Trophoblast cell (in vitro differentiated cells and primary cell): ENCODE measurements at regions not wholly inside any gene's neighbourhood (a gene's known extent, or its start where the extent isn't known, plus 50 kb on each side); places are given as distances from the start of the nearest gene placed in this dataset.
A peak's percentile ranks its signal among the peaks of the same experiment; 100 is the strongest.
"Not testable (repeated sequence)": the region's sequence is repeated elsewhere in the genome, so short reads cannot be mapped to it uniquely, and the experiment has no call there.

ENCODE experiments used
- DNase-seq, 2 donors: peaks; one replicate each; pipeline ENCODE4 v3.0.0-alpha.2; 2016
- H2AFZ ChIP-seq: 2 replicates; pipeline ENCODE4 v1.6.1; 2013; ENCODE audit warnings: low read length, moderate library complexity, mild to moderate bottlenecking; ENCODE audit not compliant: insufficient read depth, poor library complexity
- H2AK5ac ChIP-seq: 2 replicates; pipeline ENCODE4 v1.6.1; 2013; ENCODE audit warnings: mild to moderate bottlenecking, low read length
- H2BK120ac ChIP-seq: 2 replicates; pipeline ENCODE4 v1.6.1; 2013; ENCODE audit warnings: low read length, mild to moderate bottlenecking, moderate library complexity; ENCODE audit not compliant: insufficient read depth, poor library complexity
- H2BK12ac ChIP-seq: 2 replicates; pipeline ENCODE4 v1.6.1; 2013; ENCODE audit warnings: mild to moderate bottlenecking, low read length, moderate library complexity
- H2BK5ac ChIP-seq: 2 replicates; pipeline ENCODE4 v1.6.1; 2013; ENCODE audit warnings: low read length, low read depth, moderate library complexity, mild to moderate bottlenecking; ENCODE audit not compliant: poor library complexity
- H3K14ac ChIP-seq: 2 replicates; pipeline ENCODE4 v1.6.1; 2013; ENCODE audit warnings: mild to moderate bottlenecking, low read length
- H3K18ac ChIP-seq: 2 replicates; pipeline ENCODE4 v1.6.1; 2013; ENCODE audit warnings: mild to moderate bottlenecking, low read length
- H3K23ac ChIP-seq: 2 replicates; pipeline ENCODE4 v1.6.1; 2013; ENCODE audit warnings: low read length
- H3K27ac ChIP-seq: 2 replicates; pipeline ENCODE4 v1.5.1; 2013; ENCODE audit warnings: low read depth, mild to moderate bottlenecking, inconsistent platforms, low read length, moderate library complexity
- H3K27me3 ChIP-seq: 2 replicates; pipeline ENCODE4 v1.6.1; 2013; ENCODE audit warnings: inconsistent platforms, mild to moderate bottlenecking, low read length, moderate library complexity; ENCODE audit not compliant: insufficient read depth
- H3K36me3 ChIP-seq, 2 experiments: 1 replicate in 1 of 2; 2 replicates in 1 of 2; pipeline ENCODE4 v1.6.1; 2013; ENCODE audit warnings: low read length in 2 of 2, mild to moderate bottlenecking in 2 of 2, moderate library complexity in 1 of 2; ENCODE audit not compliant: insufficient read depth in 2 of 2, control insufficient read depth in 1 of 2
- H3K4ac ChIP-seq: 2 replicates; pipeline ENCODE4 v1.6.1; 2013; ENCODE audit warnings: low read depth, mild to moderate bottlenecking, low read length, moderate library complexity
- H3K4me1 ChIP-seq, 2 experiments: 1 replicate in 1 of 2; 2 replicates in 1 of 2; pipeline ENCODE4 v1.6.1; 2013; ENCODE audit warnings: low read length in 2 of 2, mild to moderate bottlenecking in 2 of 2, moderate library complexity in 1 of 2; ENCODE audit not compliant: insufficient read depth in 2 of 2, control insufficient read depth in 1 of 2
- H3K4me2 ChIP-seq: 2 replicates; pipeline ENCODE4 v1.6.1; 2013; ENCODE audit warnings: inconsistent platforms, mild to moderate bottlenecking, low read length, moderate library complexity
- H3K4me3 ChIP-seq: 2 replicates; pipeline ENCODE4 v1.5.1; 2013; ENCODE audit warnings: mild to moderate bottlenecking, low read depth, low read length, inconsistent platforms
- H3K79me1 ChIP-seq: one replicate; pipeline ENCODE4 v1.6.1; 2013; ENCODE audit warnings: low read length
- H3K79me2 ChIP-seq: 2 replicates; pipeline ENCODE4 v1.6.1; 2013; ENCODE audit warnings: low read length, mild to moderate bottlenecking; ENCODE audit not compliant: control insufficient read depth, insufficient read depth, poor library complexity
- H3K9ac ChIP-seq: 2 replicates; pipeline ENCODE4 v1.6.1; 2013; ENCODE audit warnings: mild to moderate bottlenecking, low read length
- H3K9me3 ChIP-seq: 2 replicates; pipeline ENCODE4 v1.6.1; 2013; ENCODE audit warnings: low read depth, mild to moderate bottlenecking, control low read depth, inconsistent platforms, low read length; ENCODE audit not compliant: insufficient read depth
- H4K12ac ChIP-seq: 2 replicates; pipeline ENCODE4 v1.6.1; 2013; ENCODE audit warnings: low read depth, mild to moderate bottlenecking, low read length, moderate library complexity
- H4K8ac ChIP-seq: 2 replicates; pipeline ENCODE4 v1.6.1; 2013; ENCODE audit warnings: low read depth, mild to moderate bottlenecking, low read length, moderate library complexity
- H4K91ac ChIP-seq: one replicate; pipeline ENCODE4 v1.6.1; 2013; ENCODE audit warnings: low read depth, mild to moderate bottlenecking, low read length, moderate library complexity
- WGBS: extraction: QIAGEN DNeasy Blood & Tissue Kit; methylation state at CpG from one replicate; pipeline ENCODE4 v1.1.7; 2013; ENCODE audit warnings: missing lambda C conversion rate; ENCODE audit not compliant: insufficient read length, insufficient coverage; ENCODE audit errors: extremely low coverage; 5-methylcytosine and 5-hydroxymethylcytosine counted together

DNA sequence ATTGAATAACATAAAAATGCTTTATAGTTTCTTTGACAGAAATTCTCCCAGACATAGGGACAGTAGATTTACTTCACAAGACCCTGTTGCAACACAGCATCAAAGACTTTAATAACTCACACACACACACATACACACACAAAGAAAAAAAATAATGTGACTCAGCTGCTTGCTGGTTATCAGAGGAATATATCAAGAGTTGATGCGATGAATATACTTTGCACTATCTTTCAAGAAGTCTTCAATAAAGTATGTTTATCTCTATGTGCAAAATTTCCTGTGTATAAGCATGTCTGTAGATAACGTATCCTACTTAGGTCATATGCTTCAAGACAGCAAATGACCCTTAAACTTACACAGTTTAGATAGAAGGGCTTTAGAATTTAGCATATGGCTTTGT, 243.1 kb downstream of the ARL4A start:
- Histone ChIP-seq H3K4me2 (no peak overlapping the region), H3K4me1 (no peaks in the 10 kb centered on the region), H4K8ac (no peak overlapping the region), H2BK5ac (no peak overlapping the region), H4K91ac (no peak overlapping the region), H2AK5ac (no peak overlapping the region), H3K4ac (no peak overlapping the region), H3K27ac (no peak overlapping the region), H2AFZ (no peak overlapping the region), H3K79me1 (no peaks in the 10 kb centered on the region), H3K9me3 (no peaks in the 10 kb centered on the region), H3K36me3 (no peaks in the 10 kb centered on the region), H3K4me3 (no peak overlapping the region), H2BK12ac (no peak overlapping the region), H3K18ac (no peak overlapping the region), H3K9ac (no peak overlapping the region), H3K23ac (no peak overlapping the region), H3K27me3 (no peaks in the 10 kb centered on the region), H4K12ac (no peak overlapping the region), H3K14ac (no peak overlapping the region), H2BK120ac (no peak overlapping the region), H3K79me2 (no peaks in the 10 kb centered on the region)
- no peak for DNase-seq
- no CpG with 5 or more reads among the region's 2 CpGs for WGBS

GRCh38 chr7:12931465-12931864, 244.0 kb downstream of the ARL4A start:
- H4K12ac ChIP-seq, H4K8ac ChIP-seq, H3K4me2 ChIP-seq, H2AK5ac ChIP-seq, H2BK12ac ChIP-seq, H3K27me3 ChIP-seq, H2BK120ac ChIP-seq, H3K79me1 ChIP-seq, H3K9ac ChIP-seq, H2BK5ac ChIP-seq, H3K14ac ChIP-seq, H3K79me2 ChIP-seq, H3K23ac ChIP-seq, H3K27ac ChIP-seq, H3K4me1 ChIP-seq, H3K9me3 ChIP-seq, H2AFZ ChIP-seq, H4K91ac ChIP-seq, DNase-seq, H3K36me3 ChIP-seq, H3K4ac ChIP-seq, H3K18ac ChIP-seq, H3K4me3 ChIP-seq: not testable (repeated sequence)
- WGBS: no CpG with 5 or more reads among the region's 19 CpGs

DNA sequence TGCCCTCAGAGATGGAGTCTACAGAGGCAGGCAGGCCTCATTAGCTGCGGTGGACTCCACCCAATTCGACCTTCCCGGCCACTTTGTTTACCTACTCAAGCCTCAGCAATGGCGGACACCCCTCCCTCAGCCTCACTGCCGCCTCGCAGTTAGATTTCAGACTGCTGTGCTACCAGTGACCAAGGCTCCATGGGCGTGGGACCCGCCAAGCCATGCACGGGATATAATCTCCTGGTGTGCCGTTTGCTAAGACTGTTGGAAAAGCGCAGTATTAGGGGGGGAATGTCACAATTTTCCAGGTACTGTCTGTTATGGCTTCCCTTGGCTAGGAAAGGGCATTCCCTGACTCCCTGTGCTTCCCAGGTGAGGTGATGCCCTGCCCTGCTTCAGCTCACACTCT, 252.3 kb downstream of the ARL4A start:
- Histone ChIP-seq H2AK5ac (no peak overlapping the region), H4K8ac (no peak overlapping the region), H2BK5ac (no peak overlapping the region), H3K4me1 (peaks cover 0 to 1% of the 10 kb centered on the region in 2 experiments), H3K36me3 (no peaks in the 10 kb centered on the region), H3K27ac (no peak overlapping the region), H4K91ac (no peak overlapping the region), H3K4me3 (no peak overlapping the region), H2BK120ac (no peak overlapping the region), H2AFZ (no peak overlapping the region), H3K9me3 (peaks cover 7% of the 10 kb centered on the region), H3K9ac (no peak overlapping the region), H3K4ac (no peak overlapping the region), H3K79me1 (no peaks in the 10 kb centered on the region), H3K27me3 (no peaks in the 10 kb centered on the region), H3K18ac (no peak overlapping the region), H3K4me2 (no peak overlapping the region), H3K79me2 (no peaks in the 10 kb centered on the region), H3K14ac (no peak overlapping the region), H3K23ac (no peak overlapping the region), H2BK12ac (no peak overlapping the region), H4K12ac (no peak overlapping the region)
- DNase-seq: no peak
- WGBS: no CpG with 5 or more reads among the region's 11 CpGs

DNA sequence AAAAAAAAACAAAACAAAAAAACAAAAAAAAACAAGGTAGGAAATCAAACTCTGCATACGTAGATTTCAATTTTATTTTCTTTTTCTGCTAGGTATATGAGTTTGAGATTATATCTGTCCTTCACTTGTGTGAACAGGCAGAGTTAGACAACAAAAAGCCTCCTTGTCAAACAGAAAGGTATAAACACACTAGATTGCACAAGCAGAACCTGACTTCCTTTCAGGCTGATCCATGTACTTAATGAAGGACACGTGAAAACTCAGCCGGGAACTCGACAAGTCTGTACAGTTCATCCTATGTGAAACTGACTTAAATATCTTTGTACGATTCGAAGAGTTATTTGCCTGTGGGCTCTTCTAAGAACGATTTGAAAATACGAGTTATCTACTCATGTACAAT, 254.1 kb downstream of the ARL4A start:
- Histone ChIP-seq H2AK5ac (no peak overlapping the region), H3K14ac (no peak overlapping the region), H3K4me1 (peaks cover 0 to 1% of the 10 kb centered on the region in 2 experiments), H3K4me3 (no peak overlapping the region), H3K36me3 (no peaks in the 10 kb centered on the region), H4K91ac (no peak overlapping the region), H3K23ac (no peak overlapping the region), H3K27me3 (no peaks in the 10 kb centered on the region), H3K4ac (no peak overlapping the region), H3K27ac (no peak overlapping the region), H2BK120ac (no peak overlapping the region), H3K79me1 (no peaks in the 10 kb centered on the region), H3K9ac (no peak overlapping the region), H2BK5ac (no peak overlapping the region), H2AFZ (no peak overlapping the region), H4K8ac (no peak overlapping the region), H4K12ac (no peak overlapping the region), H2BK12ac (no peak overlapping the region), H3K4me2 (no peak overlapping the region), H3K18ac (no peak overlapping the region), H3K79me2 (no peaks in the 10 kb centered on the region), H3K9me3 (peaks cover 7% of the 10 kb centered on the region)
- no CpG with 5 or more reads among the region's 8 CpGs for WGBS
- peak; percentile 24 to 30 for DNase-seq
